HG02678 (cell line): ENCODE measurements at regions not wholly inside any gene's neighbourhood (a gene's known extent, or its start where the extent isn't known, plus 50 kb on each side); places are given as distances from the start of the nearest gene placed in this dataset.
"Not testable (repeated sequence)": the region's sequence is repeated elsewhere in the genome, so short reads cannot be mapped to it uniquely, and the experiment has no call there.

Source experiments
- ATAC-seq: cut with Tn5 transposase; IDR thresholded peaks from one replicate; pipeline ENCODE4 v1.9.1; 2021; ENCODE audit warnings: mild to moderate bottlenecking, moderate library complexity; ENCODE audit not compliant: unreplicated experiment

- ATAC-seq: no peak
Observed at GRCh38 chr12:67716817-67717216, 68.3 kb downstream of the DYRK2 start.

GRCh38 chr12:67719303-67719702 is 70.8 kb downstream of the DYRK2 start:
- not testable (repeated sequence) for ATAC-seq

DNA sequence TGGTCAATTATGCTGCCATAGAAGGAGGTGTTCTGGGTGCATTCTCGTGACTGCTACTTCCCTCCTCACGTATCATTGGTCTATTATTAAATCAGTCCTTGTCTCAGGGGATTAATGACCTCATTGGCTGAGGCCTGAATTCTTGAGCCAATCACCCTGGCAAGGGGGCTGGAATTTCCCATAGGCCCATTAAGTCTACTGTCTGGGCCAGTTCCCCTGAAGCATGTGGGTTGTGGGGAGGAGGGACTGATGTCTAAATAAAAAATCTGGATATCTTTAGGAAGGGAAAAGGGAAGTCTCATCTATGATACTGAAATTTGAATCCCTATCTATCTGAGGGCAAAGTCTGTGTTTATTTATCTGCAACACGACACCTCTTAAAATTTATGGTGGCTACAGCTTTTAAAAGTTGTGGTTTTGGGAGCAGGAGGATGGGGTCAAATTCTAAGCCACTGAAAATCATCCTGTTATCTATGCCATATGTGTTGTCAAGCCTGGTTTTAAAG is 71.9 kb downstream of the DYRK2 start:
- ATAC-seq: no peak

- no peak for ATAC-seq
Observed at GRCh38 chr12:67721248-67721647, 72.7 kb downstream of the DYRK2 start.

GRCh38 chr12:67722296-67722695 is 73.8 kb downstream of the DYRK2 start:
- ATAC-seq: no peak

DNA sequence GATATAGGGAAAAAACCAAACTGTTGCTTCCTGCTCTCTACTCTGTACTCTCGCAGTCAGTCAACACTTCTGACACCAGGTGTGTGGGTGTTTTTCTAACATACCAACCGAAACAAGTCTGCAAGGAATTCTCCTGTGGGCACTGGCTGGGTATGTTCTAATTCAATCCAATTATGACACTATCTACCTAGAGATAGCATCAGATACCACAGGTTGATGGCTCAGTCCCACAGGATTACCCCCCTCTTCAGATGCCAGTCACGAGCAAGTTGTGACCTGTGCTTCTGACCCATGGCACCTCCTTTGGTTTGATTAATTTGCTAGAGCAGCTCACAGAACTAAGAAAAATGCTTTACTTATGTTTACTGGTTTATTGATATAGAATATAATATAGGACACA is 78.3 kb downstream of the DYRK2 start:
- no peak for ATAC-seq

- ATAC-seq: no peak
Observed at GRCh38 chr12:67727702-67728666, 79.4 kb downstream of the DYRK2 start.

GRCh38 chr12:67732857-67733256 is 84.3 kb downstream of the DYRK2 start:
- ATAC-seq: no peak

GRCh38 chr12:67735868-67736267 is 87.3 kb downstream of the DYRK2 start:
- no peak for ATAC-seq

DNA sequence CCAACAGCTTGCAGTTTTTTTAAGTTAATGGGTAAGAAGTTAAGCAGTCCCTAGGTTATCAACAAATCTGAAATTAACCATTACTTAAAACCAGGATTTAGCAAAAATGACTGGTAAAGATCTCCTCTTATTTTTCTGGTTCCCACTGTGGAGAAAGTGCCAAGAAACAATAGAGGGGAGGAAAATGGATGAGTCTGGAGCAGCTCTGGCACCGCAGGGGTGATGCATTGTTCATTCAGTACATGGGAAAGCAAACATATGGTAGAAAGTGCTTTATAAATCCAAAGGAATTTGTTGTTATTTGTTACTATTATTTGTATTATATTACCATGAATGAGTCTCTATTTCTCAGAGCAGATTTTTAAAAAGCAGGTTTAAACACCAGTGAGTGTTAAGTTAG is 92.2 kb downstream of the DYRK2 start:
- ATAC-seq: no peak

GRCh38 chr12:67741270-67741669 is 92.7 kb downstream of the DYRK2 start:
- no peak for ATAC-seq

DNA sequence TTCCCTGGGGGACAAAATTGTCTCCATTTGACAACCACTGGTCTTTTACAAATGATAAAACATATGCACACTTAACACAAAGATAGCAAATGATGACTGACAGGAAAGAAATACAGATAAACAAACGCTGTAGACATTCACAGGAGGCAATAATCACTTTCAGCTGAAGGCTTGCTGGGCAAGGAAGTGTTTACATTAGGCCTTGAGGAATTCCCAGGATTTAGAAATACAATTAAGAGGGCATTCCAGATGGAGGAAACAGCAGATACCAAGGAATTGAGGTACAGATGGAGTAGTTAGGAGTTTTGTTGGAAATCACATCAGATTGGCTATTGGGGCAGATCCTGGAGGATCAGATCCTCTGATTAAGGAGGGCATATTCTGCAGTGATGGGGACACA is 93.9 kb downstream of the DYRK2 start:
- no peak for ATAC-seq

- no peak for ATAC-seq
Observed at GRCh38 chr12:67747869-67748742, 99.6 kb downstream of the DYRK2 start.

- no peak for ATAC-seq
Observed at GRCh38 chr12:67748743-67749040, 100.1 kb downstream of the DYRK2 start.

GRCh38 chr12:67750513-67751183 is 102.1 kb downstream of the DYRK2 start:
- no peak for ATAC-seq

- no peak for ATAC-seq
Observed at GRCh38 chr12:67751381-67751928, 102.9 kb downstream of the DYRK2 start.

DNA sequence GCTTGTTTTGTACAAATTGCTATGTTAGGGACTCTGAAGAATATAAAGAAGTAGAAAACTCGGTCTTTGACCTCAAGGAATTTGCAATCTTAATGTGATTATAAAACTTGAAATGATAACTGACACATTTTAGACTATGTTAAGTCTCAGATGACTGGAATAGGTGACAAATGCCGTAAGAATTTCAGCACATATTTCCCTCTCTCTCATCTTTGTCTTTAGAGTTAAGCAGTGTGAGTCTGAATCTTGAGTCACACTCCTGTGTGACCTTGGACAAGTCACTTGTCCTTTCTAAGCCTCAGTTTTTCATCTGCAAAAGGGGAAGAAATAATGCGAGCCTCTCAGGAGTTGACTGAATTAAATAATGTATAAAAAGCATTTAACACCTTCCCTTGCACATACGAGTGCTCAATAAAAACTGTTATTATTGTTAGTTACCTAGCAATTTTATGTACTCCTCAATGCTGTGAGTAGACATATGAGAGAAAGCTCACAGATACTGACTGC is 103.7 kb downstream of the DYRK2 start:
- no peak for ATAC-seq

- no peak for ATAC-seq
Observed at GRCh38 chr12:67754933-67755697, 106.6 kb downstream of the DYRK2 start.

GRCh38 chr12:67757651-67758050 is 109.1 kb downstream of the DYRK2 start:
- ATAC-seq: no peak

- ATAC-seq: peak; percentile 99
Observed at GRCh38 chr12:67758119-67758518, 109.6 kb downstream of the DYRK2 start.
